Keratinocyte (primary cell): ENCODE measurements at regions not wholly inside any gene's neighbourhood (a gene's known extent, or its start where the extent isn't known, plus 50 kb on each side); places are given as distances from the start of the nearest gene placed in this dataset.
A peak's percentile ranks its signal among the peaks of the same experiment; 100 is the strongest.

Source experiments
- DNase-seq: peaks from one replicate; pipeline ENCODE4 v3.0.0-alpha.2; 2011; ENCODE audit warnings: low read depth, missing footprints, low spot score
- FAIRE-seq: peaks from 2 replicates; lab custom pipeline; 2011; peaks lifted over from hg19 to GRCh38; lab: Jason Lieb, UNC
- H2AFZ ChIP-seq: 2 replicates; pipeline ENCODE4 v1.6.0; 2012; ENCODE audit warnings: low read length, control low read depth, inconsistent platforms; ENCODE audit not compliant: control insufficient read depth
- H3K27ac ChIP-seq: 2 replicates; pipeline ENCODE4 v1.5.1; 2011; ENCODE audit warnings: low read length; ENCODE audit not compliant: control insufficient read depth, insufficient read depth
- H3K27me3 ChIP-seq: 3 replicates; pipeline ENCODE4 v1.6.0; 2011; ENCODE audit warnings: low read length; ENCODE audit not compliant: control insufficient read depth, insufficient read depth; ENCODE audit errors: extremely low read depth
- H3K36me3 ChIP-seq, 2 experiments: 2 replicates in 1 of 2; 3 replicates in 1 of 2; pipeline ENCODE4 v1.5.1; 2011; ENCODE audit warnings: low read length in 2 of 2, mild to moderate bottlenecking in 1 of 2; ENCODE audit not compliant: control insufficient read depth in 2 of 2, insufficient read depth in 2 of 2; ENCODE audit errors: extremely low read depth in 1 of 2
- H3K4me1 ChIP-seq: 3 replicates; pipeline ENCODE4 v1.5.1; 2011; ENCODE audit warnings: low read length; ENCODE audit not compliant: control insufficient read depth, insufficient read depth; ENCODE audit errors: extremely low read depth
- H3K4me2 ChIP-seq: 3 replicates; pipeline ENCODE4 v1.6.0; 2011; ENCODE audit warnings: low read depth, low read length; ENCODE audit not compliant: control insufficient read depth, insufficient read depth; ENCODE audit errors: extremely low read depth
- H3K4me3 ChIP-seq, 3 experiments: fragments of 200-600 bp in 1 of 3; sonication (generic) in 1 of 3; 2 replicates in 2 of 3; 3 replicates in 1 of 3; pipeline ENCODE4 v1.5.1; 2011 to 2016; ENCODE audit warnings: low read length in 3 of 3, mild to moderate bottlenecking in 3 of 3, control low read depth in 2 of 3, inconsistent platforms in 1 of 3, low read depth in 1 of 3, mixed read lengths in 1 of 3, mixed run types in 1 of 3, moderate library complexity in 1 of 3; ENCODE audit not compliant: control insufficient read depth in 2 of 3, insufficient read depth in 2 of 3; ENCODE audit errors: extremely low read depth in 1 of 3
- H3K79me2 ChIP-seq: 2 replicates; pipeline ENCODE4 v1.6.0; 2012; ENCODE audit warnings: low read length; ENCODE audit not compliant: control insufficient read depth, insufficient read depth
- H3K9ac ChIP-seq: 3 replicates; pipeline ENCODE4 v1.6.0; 2011; ENCODE audit warnings: low read length; ENCODE audit not compliant: control insufficient read depth, insufficient read depth; ENCODE audit errors: extremely low read depth
- H3K9me1 ChIP-seq: 3 replicates; pipeline ENCODE4 v1.6.0; 2011; ENCODE audit warnings: low read length; ENCODE audit not compliant: control insufficient read depth, insufficient read depth; ENCODE audit errors: extremely low read depth
- H3K9me3 ChIP-seq: 2 replicates; pipeline ENCODE4 v1.5.1; 2012; ENCODE audit warnings: low read depth, low read length; ENCODE audit not compliant: control insufficient read depth
- H4K20me1 ChIP-seq: 3 replicates; pipeline ENCODE4 v1.6.0; 2011; ENCODE audit warnings: low read length; ENCODE audit not compliant: control insufficient read depth, insufficient read depth; ENCODE audit errors: extremely low read depth
- CTCF ChIP-seq, 3 experiments: IDR thresholded peaks in 1 of 3; conservative IDR thresholded peaks in 1 of 3; optimal IDR thresholded peaks in 1 of 3; 2 replicates in 2 of 3; 3 replicates in 1 of 3; pipeline versions ENCODE3 to v1.5.1; 2011; ENCODE audit warnings: low read length in 3 of 3, mild to moderate bottlenecking in 3 of 3, moderate library complexity in 2 of 3, control low read depth in 1 of 3, inconsistent platforms in 1 of 3; ENCODE audit not compliant: insufficient read depth in 2 of 3; ENCODE audit errors: extremely low read depth in 1 of 3
- EZH2 ChIP-seq: IDR thresholded peaks from one replicate; pipeline ENCODE4 v1.6.1; 2012; ENCODE audit warnings: inconsistent platforms, mild to moderate bottlenecking, low read length, moderate library complexity
- dilution Hi-C: fragments of 300-500 bp; cut with MboI; formaldehyde crosslinking; loops from one replicate; pipeline ENCODE4 v1.7.0; 2020; ENCODE audit warnings: low sequenced_read_pairs; ENCODE audit not compliant: extremely low pct_ligation_motif_present

GRCh38 chr7:42597300-42597699 is 314.6 kb downstream of the C7orf25 start:
- TF ChIP-seq CTCF (optimal IDR thresholded peaks at IDR 0.05 in 1 of 3, IDR thresholded peaks at IDR 0.05 in 1 of 3, conservative IDR thresholded peaks at IDR 0.05 in 1 of 3; ENCODE audit: extremely low read depth in 1 of 3, insufficient read depth in 2 of 3, low read length in 3 of 3) (no peak), EZH2 (no peak)
- H3K9ac ChIP-seq: no peak overlapping the region
- no peak overlapping the region for H2AFZ ChIP-seq
- dilution Hi-C loops: no loop called here
- H3K4me1 ChIP-seq: peaks cover 13% of the 10 kb centered on the region
- H3K79me2 ChIP-seq: no peaks in the 10 kb centered on the region
- no peaks in the 10 kb centered on the region for H3K36me3 ChIP-seq
- FAIRE-seq (no peak), DNase-seq (peak; percentile 48)
- H3K4me2 ChIP-seq: peak overlapping the region; percentile 22
- no peaks in the 10 kb centered on the region for H3K9me1 ChIP-seq
- no peaks in the 10 kb centered on the region for H4K20me1 ChIP-seq
- peak overlapping the region; percentile 1 for H3K27ac ChIP-seq
- H3K9me3 ChIP-seq: peaks cover 2% of the 10 kb centered on the region
- H3K27me3 ChIP-seq: no peaks in the 10 kb centered on the region
- no peak overlapping the region for H3K4me3 ChIP-seq

GRCh38 chr7:42596737-42597136 is 315.1 kb downstream of the C7orf25 start:
- Histone ChIP-seq H3K9ac (no peak overlapping the region), H3K36me3 (no peaks in the 10 kb centered on the region), H3K79me2 (no peaks in the 10 kb centered on the region), H3K4me2 (peak overlapping the region; percentile 22), H3K9me1 (no peaks in the 10 kb centered on the region), H3K4me1 (peaks cover 13% of the 10 kb centered on the region), H3K27me3 (no peaks in the 10 kb centered on the region), H3K27ac (peak overlapping the region; percentile 1), H4K20me1 (no peaks in the 10 kb centered on the region), H2AFZ (peak overlapping the region; percentile 29), H3K9me3 (peaks cover 2% of the 10 kb centered on the region), H3K4me3 (no peak overlapping the region)
- dilution Hi-C loops: no loop called here
- DNase-seq (peak; percentile 41), FAIRE-seq (peak; percentile 79)
- TF ChIP-seq CTCF (optimal IDR thresholded peaks at IDR 0.05 in 1 of 3, IDR thresholded peaks at IDR 0.05 in 1 of 3, conservative IDR thresholded peaks at IDR 0.05 in 1 of 3; ENCODE audit: extremely low read depth in 1 of 3, insufficient read depth in 2 of 3, low read length in 3 of 3): no peak
- TF ChIP-seq EZH2: no peak
